Stimulated activated CD8-positive, alpha-beta memory T cell treated with anti-CD3 and anti-CD28 coated beads, Interleukin-15, amount 100 ng/mL, for 48 hours (primary cell): ENCODE measurements at regions not wholly inside any gene's neighbourhood (a gene's known extent, or its start where the extent isn't known, plus 50 kb on each side); places are given as distances from the start of the nearest gene placed in this dataset.

Source experiments
- DNase-seq, 2 donors: peaks; one replicate each; pipeline ENCODE4 v3.0.0-alpha.2; 2020; ENCODE audit warnings: low read depth in 2 of 2

DNA sequence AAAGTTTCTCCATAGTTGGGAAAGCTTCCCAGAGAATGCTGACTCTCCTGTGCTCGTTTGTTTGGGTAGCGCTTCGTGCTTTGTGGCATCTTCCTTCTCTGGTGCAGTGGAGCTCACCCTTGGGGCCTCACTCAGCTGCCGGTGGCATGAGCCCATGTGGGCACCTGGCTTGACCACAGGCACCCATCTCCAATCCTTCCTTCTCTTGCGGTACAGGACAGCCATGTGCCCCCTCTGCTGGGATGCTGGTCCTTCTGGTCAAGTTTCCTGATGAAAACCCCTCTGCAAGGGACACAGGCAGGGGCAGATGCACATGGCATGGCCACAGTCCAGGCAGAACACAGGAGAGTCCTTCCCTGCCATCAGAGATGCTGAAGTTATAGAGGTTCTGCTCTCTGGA, 555.9 kb upstream of the HS6ST1 start:
- no peak for DNase-seq

DNA sequence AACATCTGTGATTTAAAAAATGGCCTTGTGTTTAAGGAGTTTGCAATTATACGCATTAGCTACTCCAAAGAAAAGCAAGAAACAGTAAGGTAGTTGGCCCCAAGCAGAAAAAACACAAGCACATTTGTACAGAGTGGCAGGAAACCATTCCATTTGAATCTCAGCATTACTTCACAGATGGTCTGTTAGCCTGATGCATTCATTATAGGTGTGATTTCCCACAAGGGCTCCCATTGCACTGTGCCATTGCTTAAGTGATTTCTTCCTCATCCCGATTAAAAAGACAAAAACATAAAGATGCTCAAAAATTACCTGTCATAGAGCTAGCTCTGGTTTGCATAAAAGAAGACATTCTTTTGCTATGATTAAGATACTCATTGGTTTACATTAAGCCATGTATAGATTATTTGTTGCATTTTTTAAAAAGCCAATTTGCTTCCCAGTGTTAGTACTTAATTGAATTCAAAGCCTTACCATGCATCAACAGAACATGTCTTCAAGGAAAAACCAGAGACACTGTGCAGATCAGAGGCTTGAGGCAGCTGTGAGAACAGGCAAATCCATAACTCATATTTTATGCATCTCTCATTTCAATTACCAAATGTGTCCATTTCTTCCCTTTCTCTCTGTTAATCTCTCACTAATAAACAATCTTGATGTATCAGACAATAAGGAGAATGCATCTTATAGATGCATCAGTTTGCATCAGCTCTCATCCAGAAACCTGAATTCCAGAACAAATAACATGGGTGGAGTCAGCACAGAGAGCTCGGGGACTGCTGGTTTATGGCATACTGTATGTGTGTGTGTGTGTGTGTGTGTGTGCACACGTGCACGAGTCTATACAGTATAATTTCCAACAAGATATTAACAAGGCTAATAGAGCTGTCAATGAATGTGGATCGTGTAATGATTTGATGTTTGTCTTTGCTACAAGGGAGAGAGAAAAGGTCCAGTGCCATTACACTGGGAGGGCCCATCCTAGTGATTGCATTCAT, 558.6 kb upstream of the HS6ST1 start:
- no peak for DNase-seq

DNA sequence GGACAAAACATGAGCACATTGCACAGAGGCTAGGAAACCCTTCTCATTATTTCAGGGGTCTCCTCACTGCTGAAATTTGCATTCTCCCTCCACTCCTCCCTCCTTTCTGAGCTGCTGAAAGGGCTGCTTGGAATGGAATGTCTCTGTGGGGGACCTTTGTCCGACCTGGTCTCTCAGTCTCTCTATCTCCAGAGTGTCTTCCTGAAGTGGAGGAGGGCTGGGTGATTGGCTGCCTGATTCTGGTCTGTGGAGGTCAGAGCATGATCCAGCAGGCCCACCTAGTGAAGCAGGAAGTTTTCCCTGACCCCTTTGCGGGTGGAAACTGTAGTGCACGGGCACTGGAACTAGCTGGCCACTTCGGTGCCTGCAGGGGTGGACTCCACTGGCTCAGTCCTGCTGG, 560.5 kb upstream of the HS6ST1 start:
- DNase-seq = no peak

- no peak for DNase-seq
These were observed 576.2 kb upstream of the HS6ST1 start for GRCh38 chr2:128894896-128895295.

DNA sequence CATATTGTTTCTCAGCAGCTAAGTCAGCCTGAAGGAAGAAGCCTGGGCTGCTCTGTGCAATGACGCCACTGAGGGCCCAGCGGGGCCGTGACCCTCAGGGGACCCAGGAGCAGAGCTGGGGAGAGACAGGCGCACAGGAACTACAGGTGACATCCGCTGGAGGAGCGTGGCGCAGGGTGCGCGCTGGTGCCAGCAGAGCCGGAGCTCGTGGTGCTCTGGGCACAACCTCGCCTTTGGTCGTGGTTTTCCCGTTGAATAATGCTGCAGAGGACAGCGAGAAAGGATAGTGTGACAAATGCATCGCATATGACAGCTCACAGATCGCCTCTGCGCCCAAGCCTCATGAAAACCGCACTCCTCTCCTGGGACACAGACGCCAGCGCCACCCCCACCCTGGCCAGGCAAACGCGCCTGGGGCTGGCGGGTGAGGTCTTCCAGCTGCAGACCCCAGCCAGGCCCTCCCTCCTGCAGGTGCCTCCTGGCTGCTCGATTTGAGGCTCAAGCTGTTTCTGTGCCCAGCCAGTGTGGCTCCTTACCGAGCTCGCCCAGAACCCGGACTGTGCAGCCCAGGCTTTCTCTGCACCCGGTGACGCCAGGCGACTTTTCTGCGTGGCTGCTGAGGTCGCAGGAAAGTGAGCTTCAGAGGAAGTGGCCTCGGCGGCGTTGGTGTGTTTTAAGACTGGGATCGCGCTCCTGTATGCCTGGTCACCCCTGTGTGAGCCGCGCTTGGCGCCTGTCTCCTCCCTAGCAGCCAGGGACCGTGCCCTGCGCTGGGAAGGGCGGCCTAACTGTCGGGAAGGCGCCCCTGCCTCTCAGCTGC, 583.1 kb upstream of the HS6ST1 start:
- no peak for DNase-seq

GRCh38 chr2:128903637-128904036, 585.0 kb upstream of the HS6ST1 start:
- no peak for DNase-seq

DNA sequence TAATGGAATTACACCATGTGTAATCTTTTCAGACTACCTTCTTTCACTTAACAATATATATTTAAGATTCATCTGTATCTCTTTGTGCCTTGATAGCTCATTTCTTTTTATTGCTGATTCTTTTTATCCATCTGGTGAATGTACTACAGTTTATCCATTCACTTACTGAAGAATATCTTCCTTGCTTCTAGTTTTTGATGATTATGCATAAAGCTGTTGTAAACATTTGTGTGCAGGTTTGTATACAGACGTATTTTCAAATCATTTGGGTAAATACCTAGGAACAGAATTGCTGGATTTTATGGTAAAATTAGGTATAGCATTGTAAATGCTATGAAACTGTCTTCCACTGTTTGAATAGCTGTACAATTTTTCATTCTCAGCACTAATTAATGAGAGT, 592.6 kb upstream of the HS6ST1 start:
- no peak for DNase-seq

DNA sequence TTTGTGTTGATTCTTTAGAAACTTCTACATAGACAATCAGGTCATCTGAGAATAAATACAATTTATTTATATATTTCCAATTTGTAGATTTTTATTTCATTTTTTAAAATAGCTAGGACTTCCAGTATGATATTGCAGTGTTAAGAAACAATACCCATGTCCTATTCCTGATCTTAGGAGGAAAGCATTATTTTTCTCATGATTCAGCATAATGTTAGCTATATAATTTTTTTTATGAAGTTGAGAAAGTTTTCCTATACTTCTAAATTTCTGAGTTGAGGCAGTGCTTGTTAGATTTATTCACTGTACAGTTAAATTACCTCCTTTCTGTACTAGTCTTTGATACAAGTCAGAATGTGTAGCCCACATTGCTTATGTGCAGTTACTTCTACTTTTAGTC, 595.7 kb upstream of the HS6ST1 start:
- no peak for DNase-seq

DNA sequence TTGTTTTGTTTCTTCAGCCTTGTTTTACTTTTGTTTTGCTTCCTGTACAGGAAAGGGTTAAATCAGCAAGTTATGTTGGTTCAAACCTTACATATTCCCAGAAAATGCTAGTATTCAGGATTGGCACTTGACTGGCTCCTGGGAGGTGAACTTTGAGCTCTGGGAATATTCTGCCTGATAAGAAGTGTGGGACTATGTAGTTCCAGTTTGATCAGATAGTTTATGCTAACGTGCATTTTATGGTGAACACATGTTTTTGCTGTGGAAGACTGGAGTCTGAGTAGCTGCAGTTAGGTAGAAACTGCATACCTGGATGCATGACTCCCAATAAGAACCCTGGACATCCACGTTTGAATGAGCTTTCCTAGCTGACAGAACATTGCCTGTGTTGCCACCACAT, 603.1 kb upstream of the HS6ST1 start:
- no peak for DNase-seq

- no peak for DNase-seq
These were observed 603.5 kb upstream of the HS6ST1 start for GRCh38 chr2:128922154-128922553.

DNA sequence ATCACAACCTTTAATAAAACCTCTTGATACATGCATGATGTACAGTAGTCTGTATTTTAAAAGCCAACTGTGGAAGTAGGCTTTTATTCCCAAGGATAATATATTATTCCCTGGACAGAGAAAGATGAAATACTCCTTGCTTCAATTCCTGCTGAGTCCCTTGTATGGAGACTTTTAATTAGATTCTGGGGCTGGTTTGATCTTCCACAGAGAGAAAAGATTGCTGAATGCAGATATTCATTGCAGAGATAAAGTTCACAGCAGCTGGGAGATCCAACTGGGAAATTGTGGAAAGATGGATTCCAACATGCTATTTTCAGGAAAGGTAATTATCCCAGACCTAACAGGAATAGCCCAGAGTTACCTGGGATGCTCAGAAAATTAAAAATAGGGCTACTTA, 607.0 kb upstream of the HS6ST1 start:
- no peak for DNase-seq

GRCh38 chr2:128930101-128930500, 611.4 kb upstream of the HS6ST1 start:
- DNase-seq = no peak

DNA sequence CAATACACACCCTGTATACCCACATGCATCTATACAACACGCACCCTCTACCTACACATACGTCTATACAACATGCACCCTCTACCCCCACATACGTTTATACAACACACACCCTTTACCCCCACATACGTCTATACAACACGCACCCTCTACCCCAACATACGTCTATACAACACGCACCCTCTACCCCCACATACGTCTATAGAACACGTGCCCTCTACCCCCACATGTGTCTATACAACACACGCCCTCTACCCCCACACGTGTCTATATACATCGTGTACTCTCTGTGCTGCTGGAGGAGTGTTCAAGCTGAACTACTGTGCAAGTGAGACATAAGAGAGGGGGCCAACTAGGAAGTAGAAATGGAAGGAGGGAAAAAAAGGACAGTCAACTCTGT, 621.7 kb upstream of the HS6ST1 start:
- no peak for DNase-seq

GRCh38 chr2:128941751-128942150, 623.1 kb upstream of the HS6ST1 start:
- DNase-seq = no peak

DNA sequence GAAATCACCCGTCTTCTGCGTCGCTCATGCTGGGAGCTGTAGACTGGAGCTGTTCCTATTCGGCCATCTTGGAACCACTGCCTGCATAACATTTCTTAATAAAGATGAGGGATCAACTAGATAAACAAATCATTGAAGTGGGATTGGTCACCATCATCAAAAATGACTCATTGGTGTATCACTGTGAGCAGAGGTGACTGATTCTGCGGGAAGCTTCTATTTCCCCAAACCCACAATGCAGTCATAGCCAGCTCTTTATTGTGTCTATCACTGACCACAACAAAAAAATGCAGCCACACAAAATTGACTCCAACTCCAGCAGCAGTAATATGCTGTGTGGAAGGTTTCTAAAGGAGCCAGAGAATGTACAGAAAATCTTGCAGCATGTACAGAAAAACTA, 630.7 kb upstream of the HS6ST1 start:
- no peak for DNase-seq

- no peak for DNase-seq
These were observed 632.1 kb upstream of the HS6ST1 start for GRCh38 chr2:128950758-128951157.

GRCh38 chr2:128958241-128958640, 639.6 kb upstream of the HS6ST1 start:
- DNase-seq = no peak

DNA sequence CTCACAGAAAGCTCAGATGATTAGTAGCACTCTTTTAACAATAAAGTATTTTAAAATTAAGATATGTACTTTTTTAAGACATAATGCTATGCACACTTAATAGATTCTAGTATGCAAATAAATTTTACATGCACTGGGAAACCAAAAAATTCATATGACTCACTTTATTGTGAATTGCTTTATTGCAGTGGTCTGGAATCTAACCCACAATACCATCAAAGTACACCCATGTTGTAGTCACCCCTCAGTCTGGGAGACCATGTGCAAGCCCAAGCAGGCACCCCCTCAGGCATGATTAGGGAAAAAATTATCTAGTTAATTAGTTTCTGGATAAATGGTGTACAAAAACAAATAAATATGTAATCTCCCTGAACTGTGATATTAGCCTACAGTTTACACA, 649.0 kb upstream of the HS6ST1 start:
- no peak for DNase-seq

DNA sequence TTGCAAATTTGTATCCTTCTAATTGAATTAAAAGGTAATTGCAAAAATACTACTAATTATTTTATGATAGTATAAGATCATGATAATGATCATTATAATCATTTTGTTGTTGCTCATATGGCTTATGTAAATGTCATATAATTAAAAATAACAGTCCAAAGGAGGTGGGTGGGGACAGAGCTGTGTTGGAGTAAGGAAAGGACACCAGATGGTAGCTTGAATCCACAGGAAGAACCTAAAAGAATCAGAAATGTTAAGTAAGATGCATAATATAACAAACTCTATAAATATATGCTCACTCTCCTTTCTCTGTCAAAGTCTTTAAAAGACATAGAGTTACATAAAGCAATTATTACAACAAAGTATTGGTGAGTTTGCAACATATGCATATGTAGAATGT, 650.7 kb upstream of the HS6ST1 start:
- no peak for DNase-seq

DNA sequence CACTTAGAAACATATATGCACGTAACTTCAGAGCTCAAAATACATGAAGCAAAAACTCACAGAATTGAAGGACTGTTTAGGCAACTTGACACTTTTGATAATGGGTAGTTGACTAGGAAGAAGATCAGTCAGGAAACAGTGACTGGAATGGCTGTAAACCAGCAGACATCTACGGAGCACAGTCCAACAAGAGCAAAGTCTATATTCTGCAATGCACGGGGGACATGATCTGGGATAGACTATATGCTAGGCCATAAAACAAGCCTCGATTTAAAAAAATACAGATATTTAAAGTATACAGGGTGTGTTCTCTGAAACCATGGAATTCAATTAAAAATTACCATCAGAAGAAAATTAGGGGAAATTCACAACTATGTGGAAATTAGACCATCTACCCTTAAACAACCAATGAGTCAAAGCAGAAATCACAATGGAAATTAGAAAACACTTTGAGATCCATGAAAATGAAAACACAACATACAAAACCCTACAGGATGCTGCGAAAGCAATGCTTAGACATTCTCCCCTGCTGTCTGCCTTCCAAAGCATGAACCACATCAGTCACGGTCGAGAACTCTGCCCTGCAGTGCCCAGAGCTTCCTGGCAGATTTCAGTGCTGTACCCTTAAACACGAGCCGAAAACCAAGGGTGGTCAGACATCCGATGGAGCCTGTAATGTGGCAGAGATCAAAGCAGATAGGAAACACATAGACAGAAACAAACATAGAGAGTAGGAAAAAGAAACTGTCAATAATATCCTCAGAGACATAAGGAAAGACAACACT, 651.9 kb upstream of the HS6ST1 start:
- DNase-seq = no peak

DNA sequence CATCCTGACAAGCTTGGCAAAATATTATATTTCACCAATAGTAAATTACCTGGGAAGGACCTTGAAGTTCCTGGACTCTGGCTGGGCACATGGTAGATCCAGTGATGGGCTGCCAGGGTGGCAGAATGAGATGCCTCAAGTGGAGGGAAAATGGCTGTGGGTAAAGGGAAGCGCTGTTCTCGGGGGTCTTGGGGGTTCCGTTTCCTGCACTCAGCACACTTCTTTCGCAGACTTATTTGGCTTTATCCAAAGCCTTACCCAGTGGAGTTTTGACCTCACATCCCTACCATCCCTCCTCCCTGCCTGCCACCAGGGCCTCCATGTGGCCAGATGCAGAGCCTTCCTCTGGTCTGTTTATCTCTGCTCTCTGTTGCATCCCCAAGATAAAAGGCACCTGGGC, 654.9 kb upstream of the HS6ST1 start:
- DNase-seq = no peak

GRCh38 chr2:128978212-128978611, 659.5 kb upstream of the HS6ST1 start:
- no peak for DNase-seq
